Stimulated activated naive B cell treated with anti-CD40 and anti-IgM and Interleukin-4, amounts not matched to agents 10 μg/mL and 1 μg/mL and 100 μg/mL, for 72 hours (primary cell): ENCODE measurements at regions not wholly inside any gene's neighbourhood (a gene's known extent, or its start where the extent isn't known, plus 50 kb on each side); places are given as distances from the start of the nearest gene placed in this dataset.

Experiments used
- ATAC-seq, 2 donors: fragments of 150-1000 bp; cut with Tn5 transposase; replicated peaks; 2 replicates each; pipeline ENCODE4 v1.10.0; 2021; ENCODE audit warnings: moderate library complexity in 1 of 2
- DNase-seq: peaks from one replicate; pipeline ENCODE4 v3.0.0; 2021
- H3K27ac Mint-ChIP-seq: one replicate; pipeline ENCODE4 v1.8.0; 2022; ENCODE audit warnings: mild to moderate bottlenecking, mixed read lengths
- H3K27me3 Mint-ChIP-seq, 2 donors: one replicate each; pipeline ENCODE4 v1.8.0; 2022; ENCODE audit warnings: mixed read lengths in 2 of 2
- H3K36me3 Mint-ChIP-seq, 2 donors: one replicate each; pipeline ENCODE4 v1.8.0; 2022; ENCODE audit warnings: mixed read lengths in 2 of 2, mild to moderate bottlenecking in 1 of 2
- H3K4me1 Mint-ChIP-seq, 2 donors: one replicate each; pipeline ENCODE4 v1.8.0; 2022; ENCODE audit warnings: mixed read lengths in 2 of 2, mild to moderate bottlenecking in 1 of 2
- H3K4me3 Mint-ChIP-seq, 2 donors: one replicate each; pipeline ENCODE4 v1.8.0; 2022; ENCODE audit warnings: mild to moderate bottlenecking in 2 of 2, mixed read lengths in 2 of 2, moderate library complexity in 1 of 2
- H3K9me3 Mint-ChIP-seq, 2 donors: one replicate each; pipeline ENCODE4 v1.8.0; 2022; ENCODE audit warnings: mixed read lengths in 2 of 2, mild to moderate bottlenecking in 1 of 2

DNA sequence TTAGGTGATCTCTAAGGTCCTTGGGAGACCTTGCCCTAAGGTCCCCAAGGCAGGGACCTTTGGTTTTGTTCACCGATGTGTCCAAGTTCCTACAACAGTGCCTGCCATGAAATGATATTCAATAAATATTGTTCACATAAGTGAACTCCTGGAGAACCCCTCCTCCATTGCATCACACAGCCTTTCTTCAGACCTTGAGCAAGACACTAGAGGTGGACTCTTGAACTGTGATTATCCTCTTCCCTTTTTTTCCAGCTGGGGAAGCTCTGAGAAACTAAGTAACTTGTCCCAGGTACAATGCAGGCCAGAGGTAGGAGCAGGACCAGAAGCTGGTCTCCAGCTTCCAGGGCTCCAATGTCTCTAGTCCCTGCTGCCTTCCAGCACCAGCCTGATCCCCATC, 76.6 kb upstream of the LMO1 start:
- no peak for DNase-seq
- Mint-ChIP-seq H3K27ac (no peak overlapping the region), H3K4me1 (peaks cover 24 to 26% of the 10 kb centered on the region in 2 donors), H3K4me3 (no peak overlapping the region), H3K27me3 (peaks cover 0 to 5% of the 10 kb centered on the region in 2 donors), H3K36me3 (peaks cover 0 to 2% of the 10 kb centered on the region in 2 donors), H3K9me3 (peaks cover 0 to 4% of the 10 kb centered on the region in 2 donors)
- ATAC-seq, result no peak

DNA sequence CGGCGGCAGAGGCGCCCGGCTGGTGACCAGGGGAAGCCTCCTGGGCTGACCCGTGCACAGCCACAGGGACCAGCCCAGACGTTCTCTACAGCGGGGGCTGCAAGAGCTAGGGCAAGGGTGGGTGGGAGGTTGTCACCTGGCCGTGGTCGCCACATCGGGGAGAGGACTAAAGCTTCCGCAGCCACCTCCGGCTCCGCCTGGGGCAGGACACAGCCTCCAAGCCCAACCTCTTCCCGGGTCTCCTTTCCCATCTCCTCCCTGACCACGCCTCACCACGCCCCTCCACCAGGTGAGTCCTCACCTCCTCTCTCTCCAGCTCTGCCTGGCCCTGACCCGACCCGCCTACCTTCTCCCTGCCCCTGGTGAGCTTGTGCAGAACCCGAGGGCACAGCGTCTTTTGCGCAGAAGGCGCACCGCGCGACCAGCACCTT, 75.9 kb upstream of the LMO1 start:
- H3K4me1 Mint-ChIP-seq, result peaks cover 24 to 26% of the 10 kb centered on the region in 2 donors
- peaks cover 0 to 2% of the 10 kb centered on the region in 2 donors for H3K36me3 Mint-ChIP-seq
- no peak overlapping the region for H3K27ac Mint-ChIP-seq
- H3K27me3 Mint-ChIP-seq, result peaks cover 0 to 5% of the 10 kb centered on the region in 2 donors
- H3K4me3 Mint-ChIP-seq, result no peak overlapping the region
- ATAC-seq (no peak), DNase-seq (no peak)
- peaks cover 0 to 4% of the 10 kb centered on the region in 2 donors for H3K9me3 Mint-ChIP-seq

DNA sequence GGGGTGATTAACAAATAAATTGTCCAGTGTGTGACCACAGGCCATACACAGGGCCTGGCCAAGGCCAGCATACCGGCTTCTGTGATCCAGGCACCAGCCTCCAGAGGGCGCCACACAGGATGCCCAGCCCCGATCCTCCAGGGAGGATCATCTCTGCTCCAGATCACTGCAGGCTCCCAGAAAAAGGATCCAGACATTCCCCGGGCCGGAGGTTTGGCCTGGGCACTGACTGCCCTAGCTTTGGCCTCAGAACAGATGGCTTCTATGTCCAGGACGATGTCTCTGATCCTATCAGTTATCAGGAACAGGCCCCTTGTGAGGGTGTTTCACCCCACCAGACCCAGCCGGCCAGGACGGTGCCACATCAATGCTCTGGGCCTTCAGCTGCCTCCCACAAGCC, 74.5 kb upstream of the LMO1 start:
- peak; percentile 57 for ATAC-seq
- Mint-ChIP-seq H3K36me3 (no peaks in the 10 kb centered on the region), H3K4me1 (peaks cover 17 to 21% of the 10 kb centered on the region in 2 donors), H3K27ac (no peak overlapping the region), H3K4me3 (no peak overlapping the region), H3K27me3 (peaks cover 0 to 5% of the 10 kb centered on the region in 2 donors), H3K9me3 (no peaks in the 10 kb centered on the region)
- DNase-seq, result no peak

DNA sequence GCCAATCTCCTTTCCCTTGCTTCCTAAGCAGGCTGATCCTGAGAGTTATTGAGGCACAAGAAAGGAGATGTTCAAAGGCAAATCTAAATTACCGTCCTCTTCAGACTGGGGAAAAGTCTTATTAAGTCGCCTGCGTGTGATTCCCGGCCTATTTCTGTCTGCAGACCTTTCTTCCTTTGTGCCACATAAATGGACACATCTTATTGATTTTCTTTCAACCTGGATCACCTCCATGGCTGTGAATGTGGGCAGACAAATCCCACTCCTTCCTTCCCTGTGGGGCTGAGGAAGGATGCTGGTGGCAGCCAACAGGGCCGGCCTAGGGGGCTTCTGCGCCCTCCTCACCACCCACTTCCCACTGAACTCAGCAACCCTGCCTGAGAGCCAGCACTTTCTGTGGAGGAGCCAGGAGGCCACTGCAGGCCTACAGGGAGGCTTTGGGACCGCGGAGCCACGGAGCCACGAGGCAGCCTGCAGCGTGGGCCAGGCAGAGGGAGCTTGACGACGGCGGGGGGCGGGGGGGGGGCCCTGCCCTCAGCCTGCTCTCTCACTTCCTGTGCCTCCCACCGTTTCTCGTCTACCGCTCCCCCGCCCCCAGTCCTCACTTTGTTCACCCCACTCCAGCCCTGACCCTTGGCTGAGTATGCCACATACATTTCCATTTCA, 73.6 kb upstream of the LMO1 start:
- peaks cover 14 to 22% of the 10 kb centered on the region in 2 donors for H3K4me1 Mint-ChIP-seq
- no peak for ATAC-seq
- peaks cover 0 to 5% of the 10 kb centered on the region in 2 donors for H3K27me3 Mint-ChIP-seq
- DNase-seq, result no peak
- H3K4me3 Mint-ChIP-seq, result no peak overlapping the region
- H3K27ac Mint-ChIP-seq, result no peak overlapping the region
- no peaks in the 10 kb centered on the region for H3K36me3 Mint-ChIP-seq
- H3K9me3 Mint-ChIP-seq, result no peaks in the 10 kb centered on the region

DNA sequence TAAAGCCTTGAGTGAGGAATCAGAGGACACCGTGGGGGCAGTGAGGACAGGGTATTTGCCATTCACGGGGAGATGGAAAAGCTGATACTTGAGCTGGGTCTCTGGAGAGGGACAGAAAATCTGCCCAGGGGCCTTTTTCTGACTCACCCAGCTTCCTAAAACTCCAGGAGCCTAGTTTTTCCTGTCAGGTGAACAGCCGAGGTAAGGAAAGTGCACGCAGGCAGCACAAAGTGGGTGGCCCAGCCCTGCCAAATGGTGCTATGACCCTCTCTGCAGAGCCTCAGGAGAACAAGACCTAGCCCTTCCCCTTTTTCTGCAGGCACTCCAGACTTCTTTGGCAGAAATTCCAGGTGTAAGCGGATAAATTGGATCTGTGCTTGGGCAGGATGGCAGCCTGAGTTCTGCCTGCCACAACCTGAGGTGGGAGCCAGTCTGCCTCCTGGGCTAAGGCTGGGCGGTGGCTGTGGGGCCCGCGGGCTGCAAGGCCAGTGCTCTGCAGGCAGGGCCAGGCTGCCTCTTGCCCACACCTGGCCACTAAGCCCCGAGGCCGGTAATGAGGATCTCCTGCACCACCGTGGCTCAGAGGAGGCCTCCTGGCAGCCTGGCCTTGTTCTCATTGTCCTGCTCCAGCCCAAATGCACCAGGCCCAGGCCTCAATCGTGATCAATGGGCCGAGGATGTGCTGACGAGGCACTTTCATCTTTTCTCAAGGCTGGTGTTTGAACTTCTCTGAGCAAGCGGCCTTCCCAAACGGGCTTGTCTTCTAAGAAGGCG, 72.9 kb upstream of the LMO1 start:
- DNase-seq (no peak), ATAC-seq (no peak)
- peaks cover 16 to 29% of the 10 kb centered on the region in 2 donors for H3K4me1 Mint-ChIP-seq
- no peaks in the 10 kb centered on the region for H3K36me3 Mint-ChIP-seq
- no peaks in the 10 kb centered on the region for H3K9me3 Mint-ChIP-seq
- H3K27ac Mint-ChIP-seq, result no peak overlapping the region
- peaks cover 0 to 5% of the 10 kb centered on the region in 2 donors for H3K27me3 Mint-ChIP-seq
- no peak overlapping the region for H3K4me3 Mint-ChIP-seq

DNA sequence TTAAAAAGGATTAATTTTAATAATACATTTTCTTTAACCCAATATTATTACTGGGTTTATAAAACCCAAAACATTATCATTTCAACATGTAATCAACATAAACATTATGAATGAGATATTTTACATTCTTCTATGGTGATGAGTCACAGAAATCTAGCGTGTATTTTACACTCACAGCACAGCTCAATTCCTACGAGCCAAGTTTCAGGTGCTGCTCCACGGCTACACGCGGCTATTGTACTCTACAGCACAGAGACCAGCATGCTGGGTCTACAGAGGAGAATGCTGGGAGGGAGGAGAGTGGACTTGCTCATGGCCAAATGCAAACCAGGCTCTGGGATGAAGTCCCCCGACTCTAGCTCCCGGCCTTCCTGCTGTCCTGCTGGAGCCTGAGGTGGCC, 72.0 kb upstream of the LMO1 start:
- DNase-seq, result no peak
- Mint-ChIP-seq H3K36me3 (no peaks in the 10 kb centered on the region), H3K4me3 (no peak overlapping the region), H3K9me3 (no peaks in the 10 kb centered on the region), H3K27ac (no peak overlapping the region), H3K4me1 (peaks cover 21 to 36% of the 10 kb centered on the region in 2 donors), H3K27me3 (peaks cover 6 to 12% of the 10 kb centered on the region in 2 donors)
- no peak for ATAC-seq

DNA sequence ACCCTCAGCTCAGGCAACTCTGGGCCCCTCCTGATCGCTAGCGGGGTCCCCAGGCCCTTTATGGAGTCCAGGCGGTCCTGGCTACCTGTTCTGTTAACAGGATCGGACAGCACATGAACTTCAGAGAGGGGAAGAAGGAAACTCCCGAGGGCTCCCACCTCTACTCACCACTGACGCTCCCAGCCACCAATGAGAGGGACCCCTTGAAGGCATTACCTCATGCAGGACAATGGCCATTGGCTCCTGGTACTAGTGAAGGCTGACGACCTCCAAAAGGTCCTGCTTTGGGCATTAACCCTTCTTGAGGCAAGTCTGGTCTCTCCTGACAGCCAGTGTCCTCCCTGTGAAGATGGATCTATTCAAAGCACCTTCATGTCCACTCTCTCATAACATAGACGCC, 71.5 kb upstream of the LMO1 start:
- peaks cover 9 to 12% of the 10 kb centered on the region in 2 donors for H3K27me3 Mint-ChIP-seq
- H3K4me1 Mint-ChIP-seq, result peaks cover 21 to 37% of the 10 kb centered on the region in 2 donors
- ATAC-seq (no peak), DNase-seq (no peak)
- no peak overlapping the region for H3K27ac Mint-ChIP-seq
- no peaks in the 10 kb centered on the region for H3K9me3 Mint-ChIP-seq
- no peak overlapping the region for H3K4me3 Mint-ChIP-seq
- H3K36me3 Mint-ChIP-seq, result no peaks in the 10 kb centered on the region

DNA sequence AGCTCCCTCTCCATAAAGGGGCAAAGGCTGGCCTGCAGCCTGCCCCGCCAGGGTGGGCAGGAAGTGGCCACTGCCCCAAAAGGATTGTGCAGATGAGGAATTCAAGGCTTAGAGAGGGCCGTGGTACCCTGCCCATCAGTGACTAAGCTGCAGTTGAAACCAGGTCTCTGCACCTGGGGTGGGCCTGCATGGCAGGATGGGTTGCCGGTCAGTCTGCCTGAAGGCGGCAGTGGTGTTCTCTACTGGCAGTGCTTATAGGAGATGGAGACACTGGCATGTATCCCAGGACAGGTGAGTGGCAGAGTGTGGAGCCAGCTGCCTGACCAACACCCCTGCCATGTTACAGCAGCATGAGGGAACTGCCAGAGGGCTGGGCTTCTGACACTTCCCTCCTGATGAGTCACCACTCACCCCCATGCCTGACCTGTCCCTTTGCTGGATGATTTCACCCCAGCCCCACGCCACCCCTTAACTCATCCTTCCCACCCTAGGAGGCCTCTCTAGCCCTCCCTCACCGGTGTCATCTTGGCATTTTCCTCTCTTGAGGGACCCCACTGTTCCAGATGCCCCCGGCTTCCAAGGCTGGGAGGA, 70.2 kb upstream of the LMO1 start:
- DNase-seq (no peak), ATAC-seq (no peak)
- Mint-ChIP-seq H3K9me3 (no peaks in the 10 kb centered on the region), H3K4me3 (no peak overlapping the region), H3K36me3 (no peaks in the 10 kb centered on the region), H3K27ac (no peak overlapping the region), H3K4me1 (peaks cover 22 to 39% of the 10 kb centered on the region in 2 donors), H3K27me3 (peaks cover 11 to 13% of the 10 kb centered on the region in 2 donors)

DNA sequence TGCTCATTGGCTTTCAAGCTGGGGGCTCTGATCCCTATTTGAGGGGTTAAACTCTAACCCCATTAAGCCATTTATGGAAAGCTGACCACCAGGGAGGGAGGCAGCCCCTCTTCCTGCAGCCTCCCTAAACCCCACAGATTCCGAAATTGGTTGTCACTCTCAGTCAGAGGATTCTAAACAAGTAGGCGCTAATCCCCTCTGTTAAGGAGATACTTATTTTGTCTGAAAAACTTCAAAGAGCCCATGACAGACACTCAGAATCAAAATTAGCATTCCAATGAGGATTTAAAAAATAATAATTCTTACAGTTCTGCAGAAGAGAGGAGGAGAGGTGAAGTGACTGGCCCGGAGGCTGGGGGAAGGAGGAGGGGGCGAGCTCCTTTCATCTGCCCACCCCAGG, 69.7 kb upstream of the LMO1 start:
- Mint-ChIP-seq H3K27me3 (peaks cover 11 to 13% of the 10 kb centered on the region in 2 donors), H3K4me3 (no peak overlapping the region), H3K9me3 (no peaks in the 10 kb centered on the region), H3K4me1 (peaks cover 26 to 44% of the 10 kb centered on the region in 2 donors), H3K27ac (no peak overlapping the region), H3K36me3 (no peaks in the 10 kb centered on the region)
- ATAC-seq (no peak), DNase-seq (no peak)

DNA sequence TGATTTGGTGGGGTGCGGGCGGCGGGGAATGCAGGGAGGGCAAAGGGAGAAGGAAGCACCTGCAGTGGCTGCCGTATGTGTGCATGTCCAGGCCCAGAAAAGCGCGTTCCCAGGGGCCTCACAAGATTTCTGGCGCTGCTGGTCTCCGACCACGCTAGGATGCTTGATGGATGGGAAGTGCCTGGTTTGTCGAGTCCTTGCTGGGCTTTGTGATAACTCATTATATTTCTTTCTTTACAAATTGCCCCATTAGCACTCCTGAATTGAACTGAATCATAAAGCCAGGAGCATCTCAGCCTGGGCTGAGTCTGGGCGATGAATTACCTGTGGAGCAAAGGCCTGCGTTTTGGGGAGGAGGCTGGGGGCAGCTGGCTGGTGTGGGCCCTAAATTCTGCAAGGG, 69.2 kb upstream of the LMO1 start:
- no peak for DNase-seq
- H3K27me3 Mint-ChIP-seq, result peaks cover 11 to 13% of the 10 kb centered on the region in 2 donors
- H3K9me3 Mint-ChIP-seq, result no peaks in the 10 kb centered on the region
- H3K27ac Mint-ChIP-seq, result no peak overlapping the region
- peaks cover 27 to 46% of the 10 kb centered on the region in 2 donors for H3K4me1 Mint-ChIP-seq
- ATAC-seq, result no peak
- no peaks in the 10 kb centered on the region for H3K36me3 Mint-ChIP-seq
- no peak overlapping the region for H3K4me3 Mint-ChIP-seq

DNA sequence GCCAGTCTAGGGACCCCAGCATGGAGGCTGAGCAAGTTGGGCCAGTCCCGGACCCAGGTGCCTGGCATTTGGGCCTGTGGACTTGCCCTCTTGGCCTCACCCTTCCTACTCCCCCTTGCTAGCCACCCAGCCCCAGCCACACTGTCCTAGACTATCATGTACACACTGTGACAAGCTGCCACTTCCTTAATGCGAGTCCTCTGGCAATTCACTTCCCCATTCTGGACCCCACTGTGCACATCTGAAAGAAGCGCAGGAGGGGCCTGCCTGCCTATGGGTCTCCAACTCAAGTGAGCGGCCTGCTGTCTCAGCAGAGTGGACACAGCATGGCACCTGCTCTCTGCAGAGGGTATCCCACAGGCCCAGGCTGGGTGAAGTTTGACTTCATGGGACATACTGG, 68.5 kb upstream of the LMO1 start:
- Mint-ChIP-seq H3K27ac (peak overlapping the region; percentile 11), H3K27me3 (peaks cover 11 to 13% of the 10 kb centered on the region in 2 donors), H3K9me3 (no peaks in the 10 kb centered on the region), H3K4me3 (no peak overlapping the region), H3K4me1 (peaks cover 24 to 46% of the 10 kb centered on the region in 2 donors), H3K36me3 (no peaks in the 10 kb centered on the region)
- ATAC-seq (peak; percentile 67 to 79), DNase-seq (peak; percentile 18)

DNA sequence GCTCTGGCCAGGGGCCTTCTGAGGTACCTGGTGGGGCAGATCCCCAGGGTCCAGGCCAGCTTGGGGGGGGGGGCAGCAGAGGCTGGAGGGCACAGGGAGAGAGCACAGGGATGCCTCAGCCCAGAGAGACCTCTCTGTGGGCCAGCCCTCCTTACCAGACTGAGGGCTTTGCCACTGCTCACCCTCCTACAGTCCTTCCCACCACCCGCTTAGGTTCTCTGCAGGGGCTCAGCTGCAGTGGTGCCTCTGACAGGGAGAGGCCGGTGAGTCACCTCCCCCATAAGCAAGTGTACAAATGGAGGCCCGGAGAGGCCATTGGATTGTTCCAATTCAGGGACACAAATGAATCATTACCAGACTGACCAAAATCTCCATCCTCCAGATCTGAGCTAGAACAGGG, 68.1 kb upstream of the LMO1 start:
- ATAC-seq (peak; percentile 4 to 11), DNase-seq (no peak)
- no peaks in the 10 kb centered on the region for H3K9me3 Mint-ChIP-seq
- no peaks in the 10 kb centered on the region for H3K36me3 Mint-ChIP-seq
- no peak overlapping the region for H3K4me3 Mint-ChIP-seq
- H3K27ac Mint-ChIP-seq, result no peak overlapping the region
- H3K4me1 Mint-ChIP-seq, result peaks cover 24 to 46% of the 10 kb centered on the region in 2 donors
- peaks cover 11 to 13% of the 10 kb centered on the region in 2 donors for H3K27me3 Mint-ChIP-seq

DNA sequence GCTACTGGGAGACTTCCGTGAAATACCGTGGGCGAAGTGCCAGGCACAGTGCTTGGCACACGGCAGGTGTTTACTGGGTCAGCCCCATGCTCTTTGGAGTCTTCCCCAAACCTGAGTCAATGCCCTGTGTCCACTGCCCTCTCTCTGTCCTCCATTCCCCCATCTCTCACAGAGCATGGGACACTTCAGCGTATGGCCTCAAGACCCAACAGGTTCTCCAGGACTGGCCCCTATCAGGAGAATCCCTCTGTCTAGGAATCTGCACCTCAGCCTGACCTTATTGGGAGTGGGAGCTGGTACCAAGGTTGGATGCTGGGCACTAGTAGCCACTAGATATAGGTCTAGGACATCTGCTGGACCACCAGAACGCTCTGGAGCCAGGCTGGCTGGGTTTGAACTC, 67.2 kb upstream of the LMO1 start:
- no peak overlapping the region for H3K27ac Mint-ChIP-seq
- H3K4me3 Mint-ChIP-seq, result no peak overlapping the region
- ATAC-seq (no peak), DNase-seq (no peak)
- H3K9me3 Mint-ChIP-seq, result no peaks in the 10 kb centered on the region
- no peaks in the 10 kb centered on the region for H3K36me3 Mint-ChIP-seq
- H3K27me3 Mint-ChIP-seq, result peaks cover 11 to 13% of the 10 kb centered on the region in 2 donors
- peaks cover 24 to 46% of the 10 kb centered on the region in 2 donors for H3K4me1 Mint-ChIP-seq

DNA sequence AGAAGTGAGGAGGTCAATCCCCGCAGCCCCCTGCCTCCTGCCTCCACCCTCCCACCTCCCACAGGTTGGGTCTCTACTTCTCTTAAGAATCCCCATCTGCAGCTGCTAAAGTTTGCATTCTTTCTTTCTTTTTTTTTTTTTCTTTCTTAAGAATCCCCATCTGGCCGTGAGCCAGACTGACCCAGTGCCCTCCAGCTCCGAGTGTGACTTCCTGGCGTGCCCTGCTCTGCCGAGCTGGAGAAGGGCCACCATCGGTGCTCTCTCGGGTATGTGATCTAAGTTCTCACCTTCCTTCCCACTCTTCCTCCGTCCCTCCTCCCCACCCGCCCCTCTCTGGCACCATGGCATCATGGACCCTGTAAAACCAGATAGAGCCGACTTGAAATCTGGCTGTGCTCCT, 66.7 kb upstream of the LMO1 start:
- Mint-ChIP-seq H3K4me1 (peaks cover 24 to 46% of the 10 kb centered on the region in 2 donors), H3K36me3 (no peaks in the 10 kb centered on the region), H3K27me3 (peaks cover 11 to 13% of the 10 kb centered on the region in 2 donors), H3K27ac (no peak overlapping the region), H3K4me3 (no peak overlapping the region), H3K9me3 (no peaks in the 10 kb centered on the region)
- no peak for DNase-seq
- ATAC-seq, result no peak
